Right forelimb (tissue), 1 donor: ENCODE measurements at regions not wholly inside any gene's neighbourhood (a gene's known extent, or its start where the extent isn't known, plus 50 kb on each side); places are given as distances from the start of the nearest gene placed in this dataset.
A peak's percentile ranks its signal among the peaks of the same experiment; 100 is the strongest.
"Not testable (repeated sequence)": the region's sequence is repeated elsewhere in the genome, so short reads cannot be mapped to it uniquely, and the experiment has no call there.

Experiments
- DNase-seq: peaks from one replicate; pipeline ENCODE4 v3.0.0-alpha.2; 2018

- no peak for DNase-seq
Measured at GRCh38 chrX:54615109-54615508, 85.1 kb downstream of the GNL3L start.

GRCh38 chrX:54633641-54634040, 103.6 kb downstream of the GNL3L start:
- no peak for DNase-seq

GRCh38 chrX:54639018-54639345, 109.0 kb downstream of the GNL3L start:
- no peak for DNase-seq

GRCh38 chrX:54639346-54640102, 109.5 kb downstream of the GNL3L start:
- peak; percentile 92 for DNase-seq

- DNase-seq = no peak
Measured at GRCh38 chrX:54640103-54640690, 110.2 kb downstream of the GNL3L start.

GRCh38 chrX:54640736-54641135, 110.7 kb downstream of the GNL3L start:
- peak; percentile 65 for DNase-seq

- DNase-seq = no peak
Measured at GRCh38 chrX:54641530-54641929, 111.5 kb downstream of the GNL3L start.

- DNase-seq = not testable (repeated sequence)
Measured at GRCh38 chrX:54647607-54648006, 117.6 kb downstream of the GNL3L start.

GRCh38 chrX:54659547-54659946, 129.5 kb downstream of the GNL3L start:
- DNase-seq = no peak

- no peak for DNase-seq
Measured at GRCh38 chrX:54675762-54676161, 122.3 kb downstream of the ITIH6 start.

GRCh38 chrX:54695231-54695630, 102.8 kb downstream of the ITIH6 start:
- no peak for DNase-seq

- no peak for DNase-seq
Measured at GRCh38 chrX:54695816-54696487, 102.1 kb downstream of the ITIH6 start.
